ENCODE measurements at regions not wholly inside any gene's neighbourhood (a gene's known extent, or its start where the extent isn't known, plus 50 kb on each side); places are given as distances from the start of the nearest gene placed in this dataset.

- no peak for TF ChIP-seq CTCF (IDR thresholded peaks at IDR 0.05)
- TF ChIP-seq ZFX (IDR thresholded peaks at IDR 0.05; ENCODE audit: borderline replicate concordance): no peak
Observed at GRCh38 chr7:21996641-21997040, 50.9 kb upstream of the CDCA7L start.

Data from 22Rv1 (cell line).